ENCODE measurements at regions not wholly inside any gene's neighbourhood (a gene's known extent, or its start where the extent isn't known, plus 50 kb on each side); places are given as distances from the start of the nearest gene placed in this dataset.

- ATAC-seq (peak; percentile 49), DNase-seq (ENCODE audit: low spot score) (no peak), FAIRE-seq (no peak)
- no peaks in the 10 kb centered on the region for H3K4me1 ChIP-seq (ENCODE audit: insufficient read depth, low read length)
- WGBS (ENCODE audit: low lambda C conversion rate): 5% methylated on average over 8 of the region's 8 CpGs
- no peaks in the 10 kb centered on the region for H4K20me1 ChIP-seq (ENCODE audit: insufficient read depth, low read length)
- intact Hi-C loops (cut with micrococcal nuclease; ENCODE audit: unreplicated experiment): loop anchor here (1.0 kb wide), 2 partner anchors 34 to 189 kb away; no protein-coding TSS in a partner anchor
- H2AFZ ChIP-seq (ENCODE audit: low read length): no peak overlapping the region
- no peaks in the 10 kb centered on the region for H3K79me2 ChIP-seq (ENCODE audit: insufficient read depth, low read length)
- ChIA-PET POLR2A (no interaction called here), CTCF (ENCODE audit: low intra/inter-chr PET ratio, low total read pairs) (interaction anchor here (1.7 to 2.3 kb wide), 2 partner anchors 188 to 255 kb away, joined by 10 read pairs; no protein-coding TSS in a partner anchor)
- no peak overlapping the region for H3K4me2 ChIP-seq (ENCODE audit: low read depth, low read length)
- H3K9ac ChIP-seq (ENCODE audit: insufficient read depth, low read depth, low read length): no peak overlapping the region
- no peaks in the 10 kb centered on the region for H3K9me3 ChIP-seq (ENCODE audit: low read length)
- no peaks in the 10 kb centered on the region for H3K36me3 ChIP-seq (replicated peaks in 1 of 2; ENCODE audit: control insufficient read depth in 1 of 2, insufficient read depth in 2 of 2, low read length in 2 of 2)
- in situ Hi-C loops (cut with HindIII; ENCODE audit: extremely low pct_ligation_motif_present, low pct_unique_long_range_greater_than_20kb): loop anchor here (5.0 kb wide), 1 partner anchor 254 kb away; no protein-coding TSS in a partner anchor
- BruUV-seq (replicated peaks): no TSS peak
- H3K4me3 ChIP-seq (replicated peaks in 1 of 3; ENCODE audit: insufficient read depth in 1 of 3, low read depth in 2 of 3, low read length in 3 of 3): no peak overlapping the region
- no peak for TF ChIP-seq KIAA2018 (CRISPR knock-in tag; IDR thresholded peaks at IDR 0.05; ENCODE audit: borderline replicate concordance)
- H3K27me3 ChIP-seq (ENCODE audit: control insufficient read depth in 1 of 2, insufficient read depth in 2 of 2, low read length in 2 of 2): no peaks in the 10 kb centered on the region
- H3K27ac ChIP-seq (ENCODE audit: extremely low read length, insufficient read depth, low read length): no peak overlapping the region
Measured at GRCh38 chr3:99498550-99499234, 139.7 kb upstream of the COL8A1 start.

Measured in HepG2 (cell line).